Trophoblast cell (in vitro differentiated cells and primary cell): ENCODE measurements at regions not wholly inside any gene's neighbourhood (a gene's known extent, or its start where the extent isn't known, plus 50 kb on each side); places are given as distances from the start of the nearest gene placed in this dataset.

Source experiments
- DNase-seq, 2 donors: peaks; one replicate each; pipeline ENCODE4 v3.0.0-alpha.2; 2016
- H2AFZ ChIP-seq: 2 replicates; pipeline ENCODE4 v1.6.1; 2013; ENCODE audit warnings: low read length, moderate library complexity, mild to moderate bottlenecking; ENCODE audit not compliant: insufficient read depth, poor library complexity
- H2AK5ac ChIP-seq: 2 replicates; pipeline ENCODE4 v1.6.1; 2013; ENCODE audit warnings: mild to moderate bottlenecking, low read length
- H2BK120ac ChIP-seq: 2 replicates; pipeline ENCODE4 v1.6.1; 2013; ENCODE audit warnings: low read length, mild to moderate bottlenecking, moderate library complexity; ENCODE audit not compliant: insufficient read depth, poor library complexity
- H2BK12ac ChIP-seq: 2 replicates; pipeline ENCODE4 v1.6.1; 2013; ENCODE audit warnings: mild to moderate bottlenecking, low read length, moderate library complexity
- H2BK5ac ChIP-seq: 2 replicates; pipeline ENCODE4 v1.6.1; 2013; ENCODE audit warnings: low read length, low read depth, moderate library complexity, mild to moderate bottlenecking; ENCODE audit not compliant: poor library complexity
- H3K14ac ChIP-seq: 2 replicates; pipeline ENCODE4 v1.6.1; 2013; ENCODE audit warnings: mild to moderate bottlenecking, low read length
- H3K18ac ChIP-seq: 2 replicates; pipeline ENCODE4 v1.6.1; 2013; ENCODE audit warnings: mild to moderate bottlenecking, low read length
- H3K23ac ChIP-seq: 2 replicates; pipeline ENCODE4 v1.6.1; 2013; ENCODE audit warnings: low read length
- H3K27ac ChIP-seq: 2 replicates; pipeline ENCODE4 v1.5.1; 2013; ENCODE audit warnings: low read depth, mild to moderate bottlenecking, inconsistent platforms, low read length, moderate library complexity
- H3K27me3 ChIP-seq: 2 replicates; pipeline ENCODE4 v1.6.1; 2013; ENCODE audit warnings: inconsistent platforms, mild to moderate bottlenecking, low read length, moderate library complexity; ENCODE audit not compliant: insufficient read depth
- H3K36me3 ChIP-seq, 2 experiments: 1 replicate in 1 of 2; 2 replicates in 1 of 2; pipeline ENCODE4 v1.6.1; 2013; ENCODE audit warnings: low read length in 2 of 2, mild to moderate bottlenecking in 2 of 2, moderate library complexity in 1 of 2; ENCODE audit not compliant: insufficient read depth in 2 of 2, control insufficient read depth in 1 of 2
- H3K4ac ChIP-seq: 2 replicates; pipeline ENCODE4 v1.6.1; 2013; ENCODE audit warnings: low read depth, mild to moderate bottlenecking, low read length, moderate library complexity
- H3K4me1 ChIP-seq, 2 experiments: 1 replicate in 1 of 2; 2 replicates in 1 of 2; pipeline ENCODE4 v1.6.1; 2013; ENCODE audit warnings: low read length in 2 of 2, mild to moderate bottlenecking in 2 of 2, moderate library complexity in 1 of 2; ENCODE audit not compliant: insufficient read depth in 2 of 2, control insufficient read depth in 1 of 2
- H3K4me2 ChIP-seq: 2 replicates; pipeline ENCODE4 v1.6.1; 2013; ENCODE audit warnings: inconsistent platforms, mild to moderate bottlenecking, low read length, moderate library complexity
- H3K4me3 ChIP-seq: 2 replicates; pipeline ENCODE4 v1.5.1; 2013; ENCODE audit warnings: mild to moderate bottlenecking, low read depth, low read length, inconsistent platforms
- H3K79me1 ChIP-seq: one replicate; pipeline ENCODE4 v1.6.1; 2013; ENCODE audit warnings: low read length
- H3K79me2 ChIP-seq: 2 replicates; pipeline ENCODE4 v1.6.1; 2013; ENCODE audit warnings: low read length, mild to moderate bottlenecking; ENCODE audit not compliant: control insufficient read depth, insufficient read depth, poor library complexity
- H3K9ac ChIP-seq: 2 replicates; pipeline ENCODE4 v1.6.1; 2013; ENCODE audit warnings: mild to moderate bottlenecking, low read length
- H3K9me3 ChIP-seq: 2 replicates; pipeline ENCODE4 v1.6.1; 2013; ENCODE audit warnings: low read depth, mild to moderate bottlenecking, control low read depth, inconsistent platforms, low read length; ENCODE audit not compliant: insufficient read depth
- H4K12ac ChIP-seq: 2 replicates; pipeline ENCODE4 v1.6.1; 2013; ENCODE audit warnings: low read depth, mild to moderate bottlenecking, low read length, moderate library complexity
- H4K8ac ChIP-seq: 2 replicates; pipeline ENCODE4 v1.6.1; 2013; ENCODE audit warnings: low read depth, mild to moderate bottlenecking, low read length, moderate library complexity
- H4K91ac ChIP-seq: one replicate; pipeline ENCODE4 v1.6.1; 2013; ENCODE audit warnings: low read depth, mild to moderate bottlenecking, low read length, moderate library complexity
- WGBS: extraction: QIAGEN DNeasy Blood & Tissue Kit; methylation state at CpG from one replicate; pipeline ENCODE4 v1.1.7; 2013; ENCODE audit warnings: missing lambda C conversion rate; ENCODE audit not compliant: insufficient read length, insufficient coverage; ENCODE audit errors: extremely low coverage; 5-methylcytosine and 5-hydroxymethylcytosine counted together

DNA sequence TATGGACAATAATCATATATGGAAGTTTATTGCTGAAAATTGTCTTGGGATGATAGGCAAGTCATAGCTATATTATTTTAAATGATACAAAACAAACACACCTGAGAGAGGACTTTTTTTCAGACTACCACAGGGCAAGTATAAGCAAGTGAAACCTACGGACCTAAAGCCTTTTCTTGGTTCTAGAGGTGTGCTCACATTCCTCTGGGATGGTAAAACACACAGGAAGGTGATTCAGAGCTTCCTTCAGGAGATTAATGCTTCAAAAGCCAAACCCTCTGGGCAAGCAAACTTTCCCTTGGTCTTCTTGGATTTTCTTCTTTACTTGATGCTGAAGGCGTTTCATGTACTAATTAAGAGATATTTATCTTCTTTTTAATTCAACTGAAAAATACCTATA lies 60.1 kb upstream of the ACSL4 start:
- Histone ChIP-seq H3K36me3 (no peaks in the 10 kb centered on the region), H3K4me2 (no peak overlapping the region), H3K4me1 (no peaks in the 10 kb centered on the region), H3K79me2 (no peaks in the 10 kb centered on the region), H2BK5ac (no peak overlapping the region), H3K4me3 (no peak overlapping the region), H2AK5ac (no peak overlapping the region), H3K9ac (no peak overlapping the region), H3K23ac (no peak overlapping the region), H4K12ac (no peak overlapping the region), H2AFZ (no peak overlapping the region), H3K27me3 (no peaks in the 10 kb centered on the region), H3K79me1 (no peaks in the 10 kb centered on the region), H2BK12ac (no peak overlapping the region), H3K4ac (no peak overlapping the region), H2BK120ac (no peak overlapping the region), H3K9me3 (no peaks in the 10 kb centered on the region), H3K14ac (no peak overlapping the region), H4K91ac (no peak overlapping the region), H3K18ac (no peak overlapping the region), H4K8ac (no peak overlapping the region), H3K27ac (no peak overlapping the region)
- no CpG with 5 or more reads among the region's 2 CpGs for whole genome bisulfite sequencing
- no peak for DNase-seq

GRCh38 chrX:109795682-109796081 lies 62.6 kb upstream of the ACSL4 start:
- peak; percentile 37 to 65 for DNase-seq
- H3K36me3 ChIP-seq = no peaks in the 10 kb centered on the region
- H3K27me3 ChIP-seq = no peaks in the 10 kb centered on the region
- no CpG with 5 or more reads among the region's 4 CpGs for WGBS
- H4K91ac ChIP-seq = no peak overlapping the region
- H3K23ac ChIP-seq = no peak overlapping the region
- H4K12ac ChIP-seq = no peak overlapping the region
- H2BK12ac ChIP-seq = no peak overlapping the region
- no peak overlapping the region for H3K9ac ChIP-seq
- H2AFZ ChIP-seq = no peak overlapping the region
- H3K4me3 ChIP-seq = no peak overlapping the region
- H3K79me1 ChIP-seq = no peaks in the 10 kb centered on the region
- H3K18ac ChIP-seq = no peak overlapping the region
- no peak overlapping the region for H3K4me2 ChIP-seq
- H3K27ac ChIP-seq = no peak overlapping the region
- H4K8ac ChIP-seq = no peak overlapping the region
- no peak overlapping the region for H2AK5ac ChIP-seq
- no peaks in the 10 kb centered on the region for H3K79me2 ChIP-seq
- no peak overlapping the region for H3K4ac ChIP-seq
- H3K9me3 ChIP-seq = no peaks in the 10 kb centered on the region
- H2BK120ac ChIP-seq = no peak overlapping the region
- no peak overlapping the region for H3K14ac ChIP-seq
- no peaks in the 10 kb centered on the region for H3K4me1 ChIP-seq
- no peak overlapping the region for H2BK5ac ChIP-seq

- Histone ChIP-seq H4K8ac (no peak overlapping the region), H3K4me2 (no peak overlapping the region), H3K23ac (no peak overlapping the region), H3K4me1 (no peaks in the 10 kb centered on the region), H2BK120ac (no peak overlapping the region), H2BK12ac (no peak overlapping the region), H3K4ac (no peak overlapping the region), H4K91ac (no peak overlapping the region), H3K14ac (no peak overlapping the region), H2AFZ (no peak overlapping the region), H3K79me1 (no peaks in the 10 kb centered on the region), H3K36me3 (no peaks in the 10 kb centered on the region), H4K12ac (no peak overlapping the region), H3K9me3 (no peaks in the 10 kb centered on the region), H2AK5ac (no peak overlapping the region), H3K79me2 (no peaks in the 10 kb centered on the region), H3K18ac (no peak overlapping the region), H2BK5ac (no peak overlapping the region), H3K4me3 (no peak overlapping the region), H3K27me3 (no peaks in the 10 kb centered on the region), H3K9ac (no peak overlapping the region), H3K27ac (no peak overlapping the region)
- peak in 1 of 2 donors; percentile 42 for DNase-seq
- no CpG with 5 or more reads among the region's 1 CpG for WGBS
Measured at GRCh38 chrX:109797311-109797975, 64.4 kb upstream of the ACSL4 start.

GRCh38 chrX:109812236-109812635 lies 79.2 kb upstream of the ACSL4 start:
- DNase-seq = no peak
- no peaks in the 10 kb centered on the region for H3K9me3 ChIP-seq
- no peak overlapping the region for H3K18ac ChIP-seq
- H3K27ac ChIP-seq = no peak overlapping the region
- no peaks in the 10 kb centered on the region for H3K27me3 ChIP-seq
- H3K4ac ChIP-seq = no peak overlapping the region
- H3K4me1 ChIP-seq = no peaks in the 10 kb centered on the region
- no peak overlapping the region for H2AK5ac ChIP-seq
- no peak overlapping the region for H2AFZ ChIP-seq
- H2BK120ac ChIP-seq = no peak overlapping the region
- H4K91ac ChIP-seq = no peak overlapping the region
- H3K4me3 ChIP-seq = no peak overlapping the region
- no peak overlapping the region for H3K23ac ChIP-seq
- no peak overlapping the region for H4K8ac ChIP-seq
- no peak overlapping the region for H2BK5ac ChIP-seq
- no CpG with 5 or more reads among the region's 6 CpGs for WGBS
- H3K79me2 ChIP-seq = no peaks in the 10 kb centered on the region
- H4K12ac ChIP-seq = no peak overlapping the region
- no peak overlapping the region for H2BK12ac ChIP-seq
- H3K79me1 ChIP-seq = no peaks in the 10 kb centered on the region
- no peaks in the 10 kb centered on the region for H3K36me3 ChIP-seq
- no peak overlapping the region for H3K9ac ChIP-seq
- no peak overlapping the region for H3K4me2 ChIP-seq
- H3K14ac ChIP-seq = no peak overlapping the region
